22Rv1 (cell line): ENCODE measurements at regions not wholly inside any gene's neighbourhood (a gene's known extent, or its start where the extent isn't known, plus 50 kb on each side); places are given as distances from the start of the nearest gene placed in this dataset.

ENCODE experiments used
- CTCF ChIP-seq: fragments of 450-650 bp; IDR thresholded peaks from 2 replicates; pipeline ENCODE4 v1.5.1; 2017; ENCODE audit warnings: mild to moderate bottlenecking
- ZFX ChIP-seq: fragments of 450-650 bp; IDR thresholded peaks from 2 replicates; pipeline ENCODE4 v1.6.1; 2017; ENCODE audit warnings: antibody characterized with exemption, borderline replicate concordance

- TF ChIP-seq CTCF: no peak
- TF ChIP-seq ZFX: no peak
Measured at GRCh38 chrX:9188117-9188516, 154.2 kb upstream of the FAM9B start.
